SK-N-SH treated with all-trans-retinoic acid at 6 μM for 48 hours (cell line): ENCODE measurements at regions not wholly inside any gene's neighbourhood (a gene's known extent, or its start where the extent isn't known, plus 50 kb on each side); places are given as distances from the start of the nearest gene placed in this dataset.
A peak's percentile ranks its signal among the peaks of the same experiment; 100 is the strongest.

Source experiments
- ATAC-seq: fragments of 200-7000 bp; cut with Tn5 transposase; 3 replicates; pipeline ENCODE4 v1.9.1; 2020; ENCODE audit warnings: mild to moderate bottlenecking, moderate library complexity
- ARNTL ChIP-seq: fragments of 450-650 bp; formaldehyde crosslinking; IDR thresholded peaks from 2 replicates; pipeline ENCODE4 v1.5.0; 2020; ENCODE audit warnings: low read depth, mild to moderate bottlenecking, moderate library complexity, borderline replicate concordance
- CREB5 ChIP-seq: fragments of 250-450 bp; sonication (Bioruptor Pico); IDR thresholded peaks from 2 replicates; pipeline ENCODE4 v1.5.1; 2020; ENCODE audit warnings: low read depth, mild to moderate bottlenecking, moderate library complexity
- CSDC2 ChIP-seq: fragments of 250-450 bp; sonication (Bioruptor Pico); IDR thresholded peaks from 2 replicates; pipeline ENCODE4 v1.5.0; 2020; ENCODE audit warnings: mild to moderate bottlenecking, moderate library complexity
- CSRNP3 ChIP-seq: fragments of 250-450 bp; sonication (Bioruptor Pico); IDR thresholded peaks from 2 replicates; pipeline ENCODE4 v1.5.1; 2021; ENCODE audit warnings: mild to moderate bottlenecking, moderate library complexity
- ESRRG ChIP-seq: fragments of 250-450 bp; sonication (Bioruptor Pico); IDR thresholded peaks from 2 replicates; pipeline ENCODE4 v1.6.1; 2021; ENCODE audit warnings: mild to moderate bottlenecking
- GLIS3 ChIP-seq: fragments of 250-450 bp; sonication (Bioruptor Pico); IDR thresholded peaks from 2 replicates; pipeline ENCODE4 v1.5.0; 2020; ENCODE audit warnings: mild to moderate bottlenecking, moderate library complexity
- ISL1 ChIP-seq: fragments of 250-450 bp; sonication (Bioruptor Pico); IDR thresholded peaks from 2 replicates; pipeline ENCODE4 v2.1.2; 2022; ENCODE audit warnings: mild to moderate bottlenecking, moderate library complexity
- OSR1 ChIP-seq: fragments of 250-450 bp; sonication (Bioruptor Pico); IDR thresholded peaks from 2 replicates; pipeline ENCODE4 v1.8.0; 2022; ENCODE audit warnings: moderate library complexity, mild to moderate bottlenecking, inconsistent platforms
- PATZ1 ChIP-seq: fragments of 250-450 bp; sonication (Bioruptor Pico); IDR thresholded peaks from 2 replicates; pipeline ENCODE4 v1.8.0; 2020; ENCODE audit warnings: mild to moderate bottlenecking, moderate library complexity, borderline replicate concordance
- POU6F1 ChIP-seq: fragments of 250-450 bp; sonication (Bioruptor Pico); IDR thresholded peaks from 2 replicates; pipeline ENCODE4 v1.8.0; 2021; ENCODE audit warnings: low read depth, mild to moderate bottlenecking, moderate library complexity, borderline replicate concordance
- PPARA ChIP-seq: fragments of 250-450 bp; sonication (Bioruptor Pico); IDR thresholded peaks from 2 replicates; pipeline ENCODE4 v1.5.0; 2020; ENCODE audit warnings: mild to moderate bottlenecking, borderline replicate concordance
- SNAI2 ChIP-seq: fragments of 250-450 bp; sonication (Bioruptor Pico); IDR thresholded peaks from 2 replicates; pipeline ENCODE4 v1.5.0; 2020; ENCODE audit warnings: mild to moderate bottlenecking, moderate library complexity
- TCF4 ChIP-seq: fragments of 250-450 bp; sonication (Bioruptor Pico); IDR thresholded peaks from 2 replicates; pipeline ENCODE4 v1.8.0; 2021; ENCODE audit warnings: mild to moderate bottlenecking, moderate library complexity, borderline replicate concordance
- TOX ChIP-seq: fragments of 250-450 bp; sonication (Bioruptor Pico); IDR thresholded peaks from 2 replicates; pipeline ENCODE4 v1.8.0; 2021; ENCODE audit warnings: mild to moderate bottlenecking, moderate library complexity, borderline replicate concordance
- TSHZ2 ChIP-seq: fragments of 250-450 bp; sonication (Bioruptor Pico); IDR thresholded peaks from 2 replicates; pipeline ENCODE4 v1.5.0; 2020; ENCODE audit warnings: mild to moderate bottlenecking, moderate library complexity
- ZC3H10 ChIP-seq: fragments of 250-450 bp; sonication (Bioruptor Pico); IDR thresholded peaks from 2 replicates; pipeline ENCODE4 v1.5.1; 2021; ENCODE audit warnings: mild to moderate bottlenecking, moderate library complexity
- ZFP3 ChIP-seq: fragments of 250-450 bp; sonication (Bioruptor Pico); IDR thresholded peaks from 2 replicates; pipeline ENCODE4 v1.5.0; 2020; ENCODE audit warnings: mild to moderate bottlenecking, moderate library complexity
- ZFP30 ChIP-seq: fragments of 450-650 bp; formaldehyde crosslinking; IDR thresholded peaks from 2 replicates; pipeline ENCODE4 v1.5.0; 2022; ENCODE audit warnings: mild to moderate bottlenecking, moderate library complexity
- ZNF565 ChIP-seq: fragments of 450-650 bp; formaldehyde crosslinking; conservative IDR thresholded peaks from 2 replicates; pipeline ENCODE4 v1.5.0; 2020; ENCODE audit warnings: low read depth, mild to moderate bottlenecking, moderate library complexity
- ZNF70 ChIP-seq: fragments of 450-650 bp; formaldehyde crosslinking; IDR thresholded peaks from 2 replicates; pipeline ENCODE4 v1.5.0; 2020; ENCODE audit warnings: mild to moderate bottlenecking, moderate library complexity
- ZNF8 ChIP-seq: fragments of 450-650 bp; formaldehyde crosslinking; IDR thresholded peaks from 2 replicates; pipeline ENCODE4 v1.5.0; 2020; ENCODE audit warnings: mild to moderate bottlenecking, moderate library complexity

- no peak for TF ChIP-seq CREB5 (CRISPR knock-in tag)
- no peak for TF ChIP-seq ZFP3
- no peak for TF ChIP-seq TOX (CRISPR knock-in tag)
- TF ChIP-seq CSDC2 (CRISPR knock-in tag): no peak
- no peak for TF ChIP-seq ZFP30 (CRISPR knock-in tag)
- TF ChIP-seq CSRNP3 (CRISPR knock-in tag): no peak
- no peak for TF ChIP-seq OSR1 (CRISPR knock-in tag)
- TF ChIP-seq, all 23 proteins: peak for 0
- peak; percentile 76 for ATAC-seq
Measured at GRCh38 chrX:25523574-25524540, 508.1 kb upstream of the ARX start.

GRCh38 chrX:25527156-25527555, 511.4 kb upstream of the ARX start:
- no peak for ATAC-seq
- no peak for TF ChIP-seq CSRNP3 (CRISPR knock-in tag)
- TF ChIP-seq ISL1 (CRISPR knock-in tag): no peak
- TF ChIP-seq SNAI2 (CRISPR knock-in tag): no peak
- no peak for TF ChIP-seq TCF4 (CRISPR knock-in tag)
- TF ChIP-seq PPARA: no peak
- no peak for TF ChIP-seq ZNF565 (CRISPR knock-in tag)
- TF ChIP-seq ARNTL: no peak
- TF ChIP-seq TOX (CRISPR knock-in tag): no peak
- TF ChIP-seq ZNF8 (CRISPR knock-in tag): no peak
- no peak for TF ChIP-seq TSHZ2 (CRISPR knock-in tag)
- TF ChIP-seq CREB5 (CRISPR knock-in tag): no peak
- no peak for TF ChIP-seq GLIS3
- no peak for TF ChIP-seq ESRRG (CRISPR knock-in tag)
- no peak for TF ChIP-seq POU6F1 (CRISPR knock-in tag)
- TF ChIP-seq ZNF70 (CRISPR knock-in tag): no peak
- no peak for TF ChIP-seq OSR1 (CRISPR knock-in tag)
- TF ChIP-seq PATZ1: no peak
- no peak for TF ChIP-seq ZC3H10 (CRISPR knock-in tag)
